ENCODE measurements at regions not wholly inside any gene's neighbourhood (a gene's known extent, or its start where the extent isn't known, plus 50 kb on each side); places are given as distances from the start of the nearest gene placed in this dataset.

GRCh38 chr6:126842769-126843168 lies 275.7 kb upstream of the RSPO3 start:
- no TSS peak for BruUV-seq (replicated peaks)
- Histone ChIP-seq H3K4me2 (ENCODE audit: low read length) (no peak overlapping the region), H3K27me3 (ENCODE audit: insufficient read depth, low read length) (peaks cover 5% of the 10 kb centered on the region), H3K9me3 (ENCODE audit: control insufficient read depth in 1 of 2, insufficient read depth in 1 of 2, low read depth in 1 of 2, low read length in 2 of 2) (no peaks in the 10 kb centered on the region), H4K20me1 (ENCODE audit: insufficient read depth) (no peaks in the 10 kb centered on the region), H3K9me2 (ENCODE audit: insufficient read depth) (no peaks in the 10 kb centered on the region), H3K4me3 (replicated peaks in 1 of 2; ENCODE audit: low read depth in 1 of 2, low read length in 2 of 2) (no peak overlapping the region), H3K27ac (ENCODE audit: low read depth, low read length) (no peak overlapping the region), H3K36me3 (ENCODE audit: control insufficient read depth in 1 of 2, insufficient read depth in 2 of 2, low read length in 2 of 2) (no peaks in the 10 kb centered on the region), H3K9ac (ENCODE audit: low read length) (no peak overlapping the region), H3K4me1 (ENCODE audit: control insufficient read depth in 1 of 2, insufficient read depth in 2 of 2, low read length in 2 of 2) (no peaks in the 10 kb centered on the region), H3K79me2 (ENCODE audit: insufficient read depth, low read length) (no peaks in the 10 kb centered on the region), H2AFZ (ENCODE audit: low read depth, low read length, poor library complexity, severe bottlenecking) (no peak overlapping the region)
- TF ChIP-seq FOSL1 (IDR thresholded peaks at IDR 0.05; ENCODE audit: low read depth) (no peak), POLR2A (IDR thresholded peaks at IDR 0.05; ENCODE audit: borderline replicate concordance, extremely low read depth, insufficient read depth, insufficient read length) (no peak), CTCF (IDR thresholded peaks at IDR 0.05 in 2 of 3, conservative IDR thresholded peaks at IDR 0.05 in 1 of 3; ENCODE audit: borderline replicate concordance in 1 of 3, insufficient read depth in 1 of 3, low read depth in 2 of 3, low read length in 2 of 3) (no peak), EGR1 (IDR thresholded peaks at IDR 0.05; ENCODE audit: low read depth) (no peak), ATF3 (IDR thresholded peaks at IDR 0.05) (no peak), RAD21 (IDR thresholded peaks at IDR 0.05; ENCODE audit: low read depth) (no peak), SIN3A (IDR thresholded peaks at IDR 0.05; ENCODE audit: low read depth) (no peak), MAX (IDR thresholded peaks at IDR 0.05) (no peak)
- intact Hi-C loops (cut with micrococcal nuclease): no loop called here
- DNase-seq (ENCODE audit: low read depth, low spot score) (no peak), ATAC-seq (no peak)
- ChIA-PET POLR2A (no interaction called here), RAD21 (ENCODE audit: low non-redundant PET in 1 of 2, low total read pairs in 2 of 2, uncharacterized antibody in 2 of 2, unreplicated experiment in 2 of 2) (no interaction called here), CTCF (no interaction called here)

- Histone ChIP-seq H3K27ac (ENCODE audit: low read depth, low read length) (no peak overlapping the region), H3K4me3 (replicated peaks in 1 of 2; ENCODE audit: low read depth in 1 of 2, low read length in 2 of 2) (no peak overlapping the region), H3K4me1 (ENCODE audit: control insufficient read depth in 1 of 2, insufficient read depth in 2 of 2, low read length in 2 of 2) (no peaks in the 10 kb centered on the region), H3K9me3 (ENCODE audit: control insufficient read depth in 1 of 2, insufficient read depth in 1 of 2, low read depth in 1 of 2, low read length in 2 of 2) (no peaks in the 10 kb centered on the region), H3K36me3 (ENCODE audit: control insufficient read depth in 1 of 2, insufficient read depth in 2 of 2, low read length in 2 of 2) (no peaks in the 10 kb centered on the region), H3K79me2 (ENCODE audit: insufficient read depth, low read length) (no peaks in the 10 kb centered on the region), H3K9me2 (ENCODE audit: insufficient read depth) (no peaks in the 10 kb centered on the region), H3K4me2 (ENCODE audit: low read length) (no peak overlapping the region), H3K27me3 (ENCODE audit: insufficient read depth, low read length) (no peaks in the 10 kb centered on the region; the same call in 1 of the 2 replicates), H2AFZ (ENCODE audit: low read depth, low read length, poor library complexity, severe bottlenecking) (no peak overlapping the region), H3K9ac (ENCODE audit: low read length) (no peak overlapping the region), H4K20me1 (ENCODE audit: insufficient read depth) (no peaks in the 10 kb centered on the region)
- CTCF ChIA-PET: interaction anchor here (1.0 kb wide), 1 partner anchor 44 kb away, joined by 3 read pairs; no protein-coding TSS in a partner anchor
- no TSS peak for BruUV-seq (replicated peaks)
- ATAC-seq (no peak), DNase-seq (ENCODE audit: low read depth, low spot score) (no peak)
- RAD21 ChIA-PET (ENCODE audit: low non-redundant PET in 1 of 2, low total read pairs in 2 of 2, uncharacterized antibody in 2 of 2, unreplicated experiment in 2 of 2): no interaction called here
- intact Hi-C loops (cut with micrococcal nuclease): no loop called here
- POLR2A ChIA-PET: no interaction called here
- TF ChIP-seq POLR2AphosphoS5 (IDR thresholded peaks at IDR 0.05; ENCODE audit: low read depth, low read length) (no peak), EZH2phosphoT487 (IDR thresholded peaks at IDR 0.05; ENCODE audit: borderline replicate concordance) (no peak), YY1 (IDR thresholded peaks at IDR 0.05; ENCODE audit: extremely low read depth, insufficient replicate concordance, low read depth, low read length) (no peak), CEBPB (IDR thresholded peaks at IDR 0.05; ENCODE audit: low read depth) (no peak), SIN3A (IDR thresholded peaks at IDR 0.05; ENCODE audit: low read depth) (no peak), POLR2A (IDR thresholded peaks at IDR 0.05; ENCODE audit: borderline replicate concordance, extremely low read depth, insufficient read depth, insufficient read length) (no peak), CBX3 (IDR thresholded peaks at IDR 0.05; ENCODE audit: low read depth) (no peak), FOSL1 (IDR thresholded peaks at IDR 0.05; ENCODE audit: low read depth) (no peak), SRF (IDR thresholded peaks at IDR 0.05; ENCODE audit: low read depth) (no peak), TCF7L2 (IDR thresholded peaks at IDR 0.05; ENCODE audit: borderline replicate concordance, extremely low read depth, insufficient read depth, insufficient read length) (no peak), JUND (IDR thresholded peaks at IDR 0.05) (no peak), CTCF (IDR thresholded peaks at IDR 0.05 in 2 of 3, conservative IDR thresholded peaks at IDR 0.05 in 1 of 3; ENCODE audit: borderline replicate concordance in 1 of 3, insufficient read depth in 1 of 3, low read depth in 2 of 3, low read length in 2 of 3) (no peak), EZH2 (IDR thresholded peaks at IDR 0.05) (no peak), MAX (IDR thresholded peaks at IDR 0.05) (no peak)
Observed at GRCh38 chr6:126848119-126848518, 270.4 kb upstream of the RSPO3 start.
